ENCODE measurements at regions not wholly inside any gene's neighbourhood (a gene's known extent, or its start where the extent isn't known, plus 50 kb on each side); places are given as distances from the start of the nearest gene placed in this dataset.
A peak's percentile ranks its signal among the peaks of the same experiment; 100 is the strongest.
"Not testable (repeated sequence)": the region's sequence is repeated elsewhere in the genome, so short reads cannot be mapped to it uniquely, and the experiment has no call there.

GRCh38 chrX:146581981-146582712, 227.4 kb upstream of the CXorf51B start:
- no peak for DNase-seq

GRCh38 chrX:146602246-146602645, 207.3 kb upstream of the CXorf51B start:
- DNase-seq, result no peak

DNA sequence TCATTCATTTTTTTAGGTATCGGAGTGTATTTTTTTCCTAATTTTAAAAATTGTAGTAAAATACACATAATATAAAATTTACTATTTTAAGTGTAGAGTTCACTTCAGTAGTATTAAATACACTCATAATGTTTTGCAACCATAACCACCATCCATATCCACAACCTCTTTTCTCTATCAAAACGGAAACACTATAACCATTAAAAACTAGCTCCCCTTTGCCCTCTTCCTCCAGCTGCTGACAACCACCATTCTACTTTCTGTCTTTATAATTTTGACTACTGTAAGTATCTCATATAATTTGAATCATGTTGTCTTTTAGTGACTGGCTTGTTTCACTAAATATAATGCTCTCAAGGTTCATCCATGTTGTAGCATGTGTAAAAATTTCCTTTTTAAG, 205.4 kb upstream of the CXorf51B start:
- DNase-seq, result no peak

GRCh38 chrX:146614663-146615478, 194.7 kb upstream of the CXorf51B start:
- DNase-seq, result peak; percentile 43

GRCh38 chrX:146615628-146616348, 193.8 kb upstream of the CXorf51B start:
- DNase-seq, result peak; percentile 6

DNA sequence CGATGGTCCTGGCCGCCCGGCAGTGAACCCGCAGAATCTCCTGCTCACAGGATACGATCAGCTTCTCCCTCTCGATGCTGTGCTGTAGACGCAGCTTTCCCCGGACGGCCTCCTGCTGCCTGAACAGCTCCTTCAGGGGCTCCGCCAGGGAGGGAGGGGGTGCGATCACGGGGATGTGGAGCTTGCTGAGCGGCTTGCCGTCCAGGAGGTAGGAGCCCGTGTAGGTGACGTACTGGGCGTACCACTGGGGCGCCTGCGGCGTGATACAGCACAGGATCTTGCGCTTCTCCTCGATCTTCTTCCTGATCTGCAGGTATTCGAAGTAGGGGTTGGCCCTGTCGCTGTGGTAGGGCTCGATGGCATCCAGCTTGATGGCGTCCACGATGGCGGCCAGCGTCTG, 189.6 kb upstream of the CXorf51B start:
- DNase-seq, result not testable (repeated sequence)

DNA sequence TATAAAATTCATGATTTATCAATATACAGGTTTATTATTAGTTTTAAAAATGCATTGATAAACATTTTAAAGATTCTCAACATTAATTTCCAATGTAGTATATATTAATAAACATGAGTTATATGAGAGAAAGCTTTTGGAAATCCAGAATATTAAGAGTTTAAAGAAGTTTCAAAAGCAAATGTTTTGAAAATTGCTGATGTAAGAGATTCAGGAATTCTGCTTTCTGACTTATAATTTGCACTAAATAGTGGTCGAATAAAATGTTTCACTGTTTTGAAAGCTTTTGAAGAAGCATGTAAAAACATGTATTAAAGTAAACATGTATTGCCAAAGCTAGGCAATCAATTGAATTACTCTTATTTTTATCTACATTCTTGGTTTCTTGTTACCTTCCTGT, 151.2 kb upstream of the CXorf51B start:
- no peak for DNase-seq

DNA sequence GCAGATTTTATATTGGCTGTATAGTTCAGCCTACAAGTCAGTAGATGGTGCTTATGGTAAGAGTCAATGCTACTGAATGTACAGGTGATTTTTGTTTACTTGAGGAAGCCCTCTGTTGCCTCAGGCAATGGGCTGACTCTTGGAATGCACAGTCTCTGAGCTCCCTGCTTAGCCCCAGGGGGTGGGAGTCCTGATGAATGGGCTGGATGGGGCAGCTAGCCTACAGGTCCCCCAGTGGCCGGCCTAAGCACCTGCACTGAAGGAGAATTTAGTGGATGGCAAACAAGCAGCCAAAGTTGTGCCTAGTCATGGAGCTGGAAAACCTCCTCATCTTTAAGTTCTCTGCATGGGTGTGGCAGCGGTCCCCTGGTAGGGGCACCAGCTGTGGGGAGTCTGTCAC, 101.8 kb upstream of the CXorf51B start:
- DNase-seq, result no peak

- DNase-seq, result not testable (repeated sequence)
Measured at GRCh38 chrX:146708866-146709265, 100.7 kb upstream of the CXorf51B start.

DNA sequence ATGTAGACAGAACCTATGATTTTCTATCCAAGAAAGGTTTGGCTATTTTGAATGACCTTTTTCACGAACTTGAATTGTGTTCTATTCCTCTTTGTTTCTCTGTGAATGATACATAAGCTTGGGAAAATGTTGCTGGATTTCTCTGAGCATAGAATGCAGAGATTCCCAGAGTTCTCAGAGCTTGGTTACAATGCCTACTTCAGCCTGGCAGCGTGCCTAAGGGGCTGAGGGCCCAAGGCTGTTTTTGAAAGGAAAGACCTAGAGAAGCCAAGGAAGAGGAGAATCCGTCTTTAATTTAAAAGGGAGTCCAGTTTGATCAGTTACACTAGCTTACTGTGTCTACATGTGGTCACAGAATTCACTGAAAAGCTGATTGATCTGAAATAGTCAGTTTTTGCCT, 55.3 kb upstream of the CXorf51B start:
- DNase-seq, result no peak

DNA sequence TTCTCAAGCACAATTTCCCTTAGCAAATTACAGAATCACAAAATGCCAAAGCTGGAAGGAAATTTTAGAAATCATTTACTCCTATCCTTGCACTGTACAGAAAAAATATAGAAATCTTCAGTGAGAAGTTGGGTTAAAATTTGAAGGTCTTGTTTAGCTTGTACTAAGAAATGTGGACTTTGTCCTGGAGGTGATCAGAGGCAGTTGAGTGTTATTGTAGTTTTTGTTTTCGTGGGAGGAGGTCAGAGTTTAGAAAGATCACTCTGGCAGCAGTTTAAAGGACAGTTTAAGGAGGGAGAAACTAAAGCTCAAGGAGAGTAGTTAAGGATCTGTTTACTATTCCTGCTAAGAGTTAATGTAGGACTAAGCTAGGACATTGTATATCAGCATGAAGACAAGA, 54.4 kb upstream of the CXorf51B start:
- no peak for DNase-seq
